ENCODE measurements at regions not wholly inside any gene's neighbourhood (a gene's known extent, or its start where the extent isn't known, plus 50 kb on each side); places are given as distances from the start of the nearest gene placed in this dataset.

GRCh38 chr2:133739039-133739438 lies 170.8 kb upstream of the NCKAP5 start:
- no peak overlapping the region for H2BK12ac ChIP-seq (ENCODE audit: low read depth, low read length)
- H4K8ac ChIP-seq (ENCODE audit: extremely low read depth, insufficient read depth, low read length): no peak overlapping the region
- no peak overlapping the region for H4K5ac ChIP-seq (ENCODE audit: insufficient read length, low read depth, low read length)
- no peak overlapping the region for H2BK15ac ChIP-seq (ENCODE audit: low read length)
- no peak overlapping the region for H3K9ac ChIP-seq (replicated peaks in 1 of 4; ENCODE audit: extremely low read depth in 1 of 4, low read depth in 3 of 4, low read length in 3 of 4)
- H4K91ac ChIP-seq (replicated peaks; ENCODE audit: insufficient read length, low read length): no peak overlapping the region
- TF ChIP-seq TAF7 (optimal IDR thresholded peaks at IDR 0.05; ENCODE audit: borderline replicate concordance, low read depth, low read length): no peak
- TF ChIP-seq GTF2F1 (IDR thresholded peaks at IDR 0.05; ENCODE audit: borderline replicate concordance, low read depth, low read length): no peak
- no peak for TF ChIP-seq JUN (IDR thresholded peaks at IDR 0.05; ENCODE audit: low read depth, low read length)
- no peak for TF ChIP-seq POU5F1 (IDR thresholded peaks at IDR 0.05; ENCODE audit: low read depth, low read length)
- no peak for TF ChIP-seq CTCF (IDR thresholded peaks at IDR 0.05; ENCODE audit: control extremely low read depth in 1 of 3, insufficient read depth in 1 of 3, low read depth in 1 of 3, low read length in 3 of 3)
- H4K20me1 ChIP-seq (replicated peaks in 1 of 2; ENCODE audit: control insufficient read depth in 1 of 2, insufficient read depth in 2 of 2, low read length in 2 of 2): no peaks in the 10 kb centered on the region
- H3K18ac ChIP-seq (ENCODE audit: extremely low read depth, low read length): no peak overlapping the region
- no peak overlapping the region for H3K4ac ChIP-seq (replicated peaks; ENCODE audit: insufficient read length, low read depth, low read length)
- no peaks in the 10 kb centered on the region for H3K27me3 ChIP-seq (replicated peaks in 1 of 4; ENCODE audit: control insufficient read depth in 3 of 4, extremely low read depth in 1 of 4, insufficient read depth in 3 of 4, low read length in 3 of 4)
- DNase-seq (ENCODE audit: low read depth in 1 of 2, low spot score in 2 of 2) (no peak), FAIRE-seq (no peak)
- no peak overlapping the region for H2AK5ac ChIP-seq (ENCODE audit: low read depth, low read length)
- no peak overlapping the region for H3K4me2 ChIP-seq (ENCODE audit: insufficient read depth in 1 of 2, low read depth in 2 of 2, low read length in 2 of 2)
- no peak overlapping the region for H3K4me3 ChIP-seq (ENCODE audit: extremely low read depth in 1 of 4, insufficient read depth in 2 of 4, low read depth in 3 of 4, low read length in 4 of 4)
- H3K14ac ChIP-seq (ENCODE audit: insufficient read length): no peak overlapping the region
- no peak overlapping the region for H3K56ac ChIP-seq (replicated peaks; ENCODE audit: insufficient read length, low read depth, low read length)
- H2AFZ ChIP-seq (ENCODE audit: low read length): no peak overlapping the region
- H2BK120ac ChIP-seq (replicated peaks; ENCODE audit: low read depth, low read length): no peak overlapping the region
- no peaks in the 10 kb centered on the region for H3K79me1 ChIP-seq (ENCODE audit: low read depth, low read length)
- no peaks in the 10 kb centered on the region for H3K9me3 ChIP-seq (ENCODE audit: insufficient read depth in 2 of 2, low read depth in 1 of 2, low read length in 1 of 2)
- H3K79me2 ChIP-seq (ENCODE audit: control insufficient read depth in 1 of 2, insufficient read depth in 2 of 2, low read length in 2 of 2): no peaks in the 10 kb centered on the region
- CTCF ChIA-PET (ENCODE audit: partially characterized antibody): interaction anchor here (1.0 kb wide), 1 partner anchor 105 kb away, joined by 3 read pairs; no protein-coding TSS in a partner anchor
- H3K36me3 ChIP-seq (ENCODE audit: control insufficient read depth in 2 of 4, insufficient read depth in 4 of 4, low read length in 3 of 4): no peaks in the 10 kb centered on the region
- no peak overlapping the region for H3K27ac ChIP-seq (ENCODE audit: low read depth, low read length)
- H2BK5ac ChIP-seq (ENCODE audit: low read depth, low read length): no peak overlapping the region
- POLR2A ChIA-PET (ENCODE audit: partially characterized antibody): no interaction called here
- no peak overlapping the region for H2BK20ac ChIP-seq (ENCODE audit: low read length)
- H3K23me2 ChIP-seq (ENCODE audit: low read depth, low read length): no peaks in the 10 kb centered on the region
- H3K23ac ChIP-seq (ENCODE audit: insufficient read length): no peak overlapping the region
- no peaks in the 10 kb centered on the region for H3K4me1 ChIP-seq (replicated peaks in 1 of 4; ENCODE audit: control insufficient read depth in 3 of 4, insufficient read depth in 4 of 4, low read length in 3 of 4)

Data from H1 (cell line).